Fibroblast of lung (primary cell): ENCODE measurements at regions not wholly inside any gene's neighbourhood (a gene's known extent, or its start where the extent isn't known, plus 50 kb on each side); places are given as distances from the start of the nearest gene placed in this dataset.

Experiments
- DNase-seq, 2 donors: peaks; one replicate each; pipeline versions ENCODE4 v3.0.0 to v3.0.0-alpha.2; 2010; ENCODE audit warnings: low read depth in 2 of 2
- H2AFZ ChIP-seq: 2 replicates; pipeline ENCODE4 v1.5.1; 2012; ENCODE audit warnings: low read length, control low read depth, inconsistent platforms
- H3K27ac ChIP-seq: 2 replicates; pipeline ENCODE4 v1.5.1; 2011; ENCODE audit warnings: low read length, control low read depth; ENCODE audit not compliant: insufficient read depth
- H3K27me3 ChIP-seq: 2 replicates; pipeline ENCODE4 v1.5.1; 2011; ENCODE audit warnings: mild to moderate bottlenecking, low read length; ENCODE audit not compliant: control insufficient read depth, insufficient read depth
- H3K36me3 ChIP-seq: 2 replicates; pipeline ENCODE4 v1.5.1; 2011; ENCODE audit warnings: low read length; ENCODE audit not compliant: control insufficient read depth, insufficient read depth
- H3K4me1 ChIP-seq: 2 replicates; pipeline ENCODE4 v1.5.1; 2011; ENCODE audit warnings: low read length; ENCODE audit not compliant: control insufficient read depth, insufficient read depth; ENCODE audit errors: extremely low read depth
- H3K4me2 ChIP-seq: 2 replicates; pipeline ENCODE4 v1.5.1; 2011; ENCODE audit warnings: low read length, control low read depth; ENCODE audit not compliant: insufficient read depth; ENCODE audit errors: extremely low read depth
- H3K4me3 ChIP-seq, 4 experiments: fragments of 200-600 bp in 1 of 4; sonication (generic) in 1 of 4; replicated peaks in 1 of 4; 2 replicates each; pipeline ENCODE4 v1.5.1; 2011 to 2016; ENCODE audit warnings: low read length in 4 of 4, low read depth in 3 of 4, mild to moderate bottlenecking in 3 of 4, control low read depth in 2 of 4, inconsistent platforms in 1 of 4, mixed read lengths in 1 of 4; ENCODE audit not compliant: insufficient read depth in 1 of 4; ENCODE audit errors: control extremely low read depth in 1 of 4
- H3K79me2 ChIP-seq: 2 replicates; pipeline ENCODE4 v1.5.1; 2012; ENCODE audit warnings: mild to moderate bottlenecking, low read length, inconsistent platforms; ENCODE audit not compliant: control insufficient read depth, insufficient read depth
- H3K9ac ChIP-seq: 2 replicates; pipeline ENCODE4 v1.5.1; 2011; ENCODE audit warnings: mild to moderate bottlenecking, low read length, control low read depth; ENCODE audit not compliant: insufficient read depth
- H3K9me3 ChIP-seq: 2 replicates; pipeline ENCODE4 v1.5.1; 2012; ENCODE audit warnings: low read depth, low read length; ENCODE audit not compliant: control insufficient read depth, insufficient read depth
- H4K20me1 ChIP-seq: 2 replicates; pipeline ENCODE4 v1.5.1; 2011; ENCODE audit warnings: low read length; ENCODE audit not compliant: control insufficient read depth, insufficient read depth; ENCODE audit errors: extremely low read depth
- EZH2 ChIP-seq: IDR thresholded peaks from 2 replicates; pipeline ENCODE4 v1.5.1; 2012; ENCODE audit warnings: low read length, control low read depth, mild to moderate bottlenecking; ENCODE audit errors: missing control alignments
- TF ChIP-seq, protein P1 (sequence below), 2 donors: IDR thresholded peaks in 1 of 2; conservative IDR thresholded peaks in 1 of 2; 1 replicate in 1 of 2; 2 replicates in 1 of 2; pipeline ENCODE4 v1.5.1; 2011 to 2012; ENCODE audit warnings: low read length in 2 of 2, control low read depth in 1 of 2, inconsistent platforms in 1 of 2, low read depth in 1 of 2, mild to moderate bottlenecking in 1 of 2

DNA sequence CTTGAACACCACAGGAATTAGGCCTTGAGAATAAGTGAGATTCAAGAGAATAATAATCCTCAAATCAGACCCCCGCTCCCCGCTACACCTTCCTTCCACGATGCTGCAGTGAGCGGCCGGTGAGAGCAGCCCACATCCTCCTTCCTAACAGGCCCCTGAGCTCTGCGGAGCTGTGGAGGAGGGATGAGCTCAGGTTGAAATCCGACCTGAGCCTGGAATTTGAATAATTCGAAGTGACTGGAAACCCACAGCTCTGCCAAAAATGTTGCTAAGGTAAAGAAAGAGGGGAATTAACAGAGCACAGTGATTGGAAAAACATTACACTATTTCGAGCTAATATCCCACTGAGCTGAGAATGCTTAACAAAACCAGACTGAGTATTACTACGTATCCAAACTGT lies 90.0 kb downstream of the URB2 start:
- Histone ChIP-seq H3K27ac (no peak overlapping the region), H3K4me3 (no peak overlapping the region), H3K9ac (no peak overlapping the region), H3K9me3 (no peaks in the 10 kb centered on the region), H3K4me2 (no peak overlapping the region), H4K20me1 (no peaks in the 10 kb centered on the region), H3K36me3 (no peaks in the 10 kb centered on the region), H3K27me3 (no peaks in the 10 kb centered on the region), H3K4me1 (no peaks in the 10 kb centered on the region), H2AFZ (no peak overlapping the region), H3K79me2 (no peaks in the 10 kb centered on the region)
- TF ChIP-seq EZH2: no peak
- TF ChIP-seq, protein P1, sequence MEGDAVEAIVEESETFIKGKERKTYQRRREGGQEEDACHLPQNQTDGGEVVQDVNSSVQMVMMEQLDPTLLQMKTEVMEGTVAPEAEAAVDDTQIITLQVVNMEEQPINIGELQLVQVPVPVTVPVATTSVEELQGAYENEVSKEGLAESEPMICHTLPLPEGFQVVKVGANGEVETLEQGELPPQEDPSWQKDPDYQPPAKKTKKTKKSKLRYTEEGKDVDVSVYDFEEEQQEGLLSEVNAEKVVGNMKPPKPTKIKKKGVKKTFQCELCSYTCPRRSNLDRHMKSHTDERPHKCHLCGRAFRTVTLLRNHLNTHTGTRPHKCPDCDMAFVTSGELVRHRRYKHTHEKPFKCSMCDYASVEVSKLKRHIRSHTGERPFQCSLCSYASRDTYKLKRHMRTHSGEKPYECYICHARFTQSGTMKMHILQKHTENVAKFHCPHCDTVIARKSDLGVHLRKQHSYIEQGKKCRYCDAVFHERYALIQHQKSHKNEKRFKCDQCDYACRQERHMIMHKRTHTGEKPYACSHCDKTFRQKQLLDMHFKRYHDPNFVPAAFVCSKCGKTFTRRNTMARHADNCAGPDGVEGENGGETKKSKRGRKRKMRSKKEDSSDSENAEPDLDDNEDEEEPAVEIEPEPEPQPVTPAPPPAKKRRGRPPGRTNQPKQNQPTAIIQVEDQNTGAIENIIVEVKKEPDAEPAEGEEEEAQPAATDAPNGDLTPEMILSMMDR (conservative IDR thresholded peaks at IDR 0.05 in 1 of 2, IDR thresholded peaks at IDR 0.05 in 1 of 2; ENCODE audit: low read depth in 1 of 2, low read length in 2 of 2): no peak
- peak in 1 of 2 donors; percentile 59 for DNase-seq

DNA sequence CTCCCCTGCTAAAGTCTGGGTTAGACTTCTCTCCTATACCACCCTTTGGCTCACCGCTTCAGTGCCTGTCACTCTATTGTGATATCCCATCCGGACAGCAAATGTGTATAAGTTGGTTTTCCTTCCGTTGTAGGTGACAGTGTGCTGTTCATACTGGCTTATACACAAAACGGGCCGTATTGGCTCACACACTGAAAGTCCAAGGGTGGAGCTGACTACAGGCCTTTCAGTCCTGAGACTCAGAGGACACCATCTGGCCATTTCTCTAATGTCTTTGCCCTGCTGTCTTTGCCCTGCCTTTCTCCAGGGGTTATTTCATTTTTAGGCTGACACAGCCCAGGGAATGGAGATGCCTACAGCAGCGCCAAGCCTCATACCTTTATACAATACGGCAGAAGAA lies 90.7 kb downstream of the URB2 start:
- TF ChIP-seq, protein P1 (conservative IDR thresholded peaks at IDR 0.05 in 1 of 2, IDR thresholded peaks at IDR 0.05 in 1 of 2; ENCODE audit: low read depth in 1 of 2, low read length in 2 of 2): no peak
- no peak for TF ChIP-seq EZH2
- Histone ChIP-seq H3K79me2 (no peaks in the 10 kb centered on the region), H3K27me3 (no peaks in the 10 kb centered on the region), H4K20me1 (no peaks in the 10 kb centered on the region), H3K4me3 (no peak overlapping the region), H3K9me3 (no peaks in the 10 kb centered on the region), H3K27ac (no peak overlapping the region), H3K36me3 (no peaks in the 10 kb centered on the region), H3K4me1 (no peaks in the 10 kb centered on the region), H2AFZ (no peak overlapping the region), H3K9ac (no peak overlapping the region), H3K4me2 (no peak overlapping the region)
- DNase-seq: no peak

DNA sequence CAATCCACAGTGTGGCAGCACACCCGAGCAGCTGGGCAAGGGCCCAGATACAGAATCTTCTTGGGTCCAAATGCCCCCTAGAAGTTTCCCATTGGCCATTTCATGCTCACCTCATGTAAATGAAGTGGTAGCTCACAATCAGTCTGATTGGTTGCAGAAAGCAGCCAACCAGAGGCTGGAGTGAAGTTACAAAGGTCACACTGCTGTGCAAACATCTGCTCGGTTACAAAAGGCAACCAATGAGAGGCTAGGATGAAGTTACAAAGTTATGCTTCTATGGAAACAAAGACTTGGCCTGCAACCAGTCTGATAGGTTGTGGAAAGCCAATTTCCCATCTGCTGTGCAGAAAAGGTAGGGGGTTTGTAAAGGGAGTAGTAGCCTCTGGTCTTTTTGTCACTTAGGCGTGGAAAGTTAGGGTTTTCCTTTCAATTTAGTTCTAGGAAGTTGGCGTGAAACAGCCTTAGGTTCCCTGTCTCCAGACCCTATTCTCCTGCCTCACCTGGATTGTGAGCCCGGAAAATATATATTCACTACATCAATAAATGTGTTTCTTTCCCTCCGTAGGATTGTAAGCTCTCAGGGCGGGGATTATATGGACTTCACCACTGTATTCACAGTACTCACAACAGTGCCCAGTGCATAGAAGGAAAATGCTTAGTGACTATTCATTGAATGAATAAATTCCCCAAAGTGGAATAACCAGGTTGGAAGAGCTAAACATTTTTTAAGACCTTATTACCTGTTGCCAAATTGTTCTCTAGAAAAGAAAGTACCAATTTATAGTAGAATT lies 91.9 kb downstream of the URB2 start:
- Histone ChIP-seq H3K27me3 (no peaks in the 10 kb centered on the region), H3K4me2 (no peak overlapping the region), H2AFZ (no peak overlapping the region), H3K27ac (no peak overlapping the region), H3K4me3 (no peak overlapping the region), H3K36me3 (no peaks in the 10 kb centered on the region), H3K9ac (no peak overlapping the region), H4K20me1 (no peaks in the 10 kb centered on the region), H3K79me2 (no peaks in the 10 kb centered on the region), H3K4me1 (no peaks in the 10 kb centered on the region), H3K9me3 (no peaks in the 10 kb centered on the region)
- no peak for DNase-seq
- TF ChIP-seq EZH2: no peak
- TF ChIP-seq, protein P1 (conservative IDR thresholded peaks at IDR 0.05 in 1 of 2, IDR thresholded peaks at IDR 0.05 in 1 of 2; ENCODE audit: low read depth in 1 of 2, low read length in 2 of 2): no peak
